ENCODE measurements at regions not wholly inside any gene's neighbourhood (a gene's known extent, or its start where the extent isn't known, plus 50 kb on each side); places are given as distances from the start of the nearest gene placed in this dataset.

- H3K4me2 ChIP-seq: no peak overlapping the region
- H3K4me1 ChIP-seq (ENCODE audit: control insufficient read depth in 1 of 2, insufficient read depth in 2 of 2, low read depth in 1 of 2, low read length in 1 of 2): no peaks in the 10 kb centered on the region; a peak in 1 of 4 replicates
- POLR2A ChIA-PET: no interaction called here
- H3K27me3 ChIP-seq (ENCODE audit: insufficient read depth): no peaks in the 10 kb centered on the region
- H3F3A ChIP-seq (replicated peaks; ENCODE audit: insufficient read depth): peaks cover 10% of the 10 kb centered on the region
- H3K4me3 ChIP-seq (ENCODE audit: low read depth in 2 of 2, low read length in 1 of 2): no peak overlapping the region
- no peaks in the 10 kb centered on the region for H3K9me2 ChIP-seq
- peak overlapping the region in 1 of 2 experiments; percentile 72; a peak in 2 of 4 replicates for H3K27ac ChIP-seq (ENCODE audit: low read depth in 2 of 2, low read length in 1 of 2)
- CTCF ChIA-PET: no interaction called here
- no peak overlapping the region for H2AFZ ChIP-seq (ENCODE audit: low read depth)
- no peaks in the 10 kb centered on the region for H4K20me1 ChIP-seq (ENCODE audit: insufficient read depth)
- H3K9ac ChIP-seq: no peak overlapping the region
- no peaks in the 10 kb centered on the region for H3K79me2 ChIP-seq (ENCODE audit: insufficient read depth)
- WGBS (ENCODE audit: low lambda C conversion rate): 78% methylated on average over 4 of the region's 4 CpGs
- H3K36me3 ChIP-seq (replicated peaks in 1 of 2; ENCODE audit: control insufficient read depth in 1 of 2, insufficient read depth in 2 of 2, low read length in 1 of 2): no peaks in the 10 kb centered on the region
- H3K9me3 ChIP-seq: no peaks in the 10 kb centered on the region
- no peak for DNase-seq
- TF ChIP-seq MEF2A (IDR thresholded peaks at IDR 0.05; ENCODE audit: borderline replicate concordance, low read depth): no peak
- no peak for TF ChIP-seq RXRA (IDR thresholded peaks at IDR 0.05; ENCODE audit: borderline replicate concordance, low read depth)
- no peak for TF ChIP-seq CTCF (IDR thresholded peaks at IDR 0.05)
- no peak for TF ChIP-seq TEAD4 (IDR thresholded peaks at IDR 0.05; ENCODE audit: borderline replicate concordance, insufficient read depth)
Measured at GRCh38 chr20:4632876-4633275, 53.4 kb upstream of the PRNP start.

DNA sequence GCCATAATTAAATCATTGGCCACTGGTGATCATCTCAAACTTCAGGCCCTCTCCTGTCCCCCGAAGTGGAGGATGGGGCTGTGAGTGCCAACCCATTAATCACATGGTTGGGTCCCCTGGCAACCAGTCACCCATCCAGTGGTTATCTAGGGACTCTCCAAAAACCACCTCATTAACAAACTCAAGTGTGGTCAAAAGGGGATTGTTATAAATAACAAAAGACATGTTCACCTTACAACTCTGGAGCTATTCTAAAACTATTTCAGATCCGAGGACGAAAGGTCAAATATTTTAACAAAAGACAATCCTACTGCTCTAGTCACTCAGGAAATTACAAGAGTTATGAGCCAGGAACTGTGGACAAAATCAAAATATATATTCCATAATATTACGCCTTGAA, 60.0 kb upstream of the PRNP start:
- WGBS (ENCODE audit: low lambda C conversion rate): 43% methylated on average over 4 of the region's 4 CpGs
- no peak overlapping the region for H2AFZ ChIP-seq (ENCODE audit: low read depth)
- no peaks in the 10 kb centered on the region for H3F3A ChIP-seq (replicated peaks; ENCODE audit: insufficient read depth)
- TF ChIP-seq EP300 (IDR thresholded peaks at IDR 0.05; ENCODE audit: borderline replicate concordance in 1 of 2, low read depth in 1 of 2, low read length in 1 of 2) (no peak), CTCF (IDR thresholded peaks at IDR 0.05) (no peak), JUND (IDR thresholded peaks at IDR 0.05) (no peak), EZH2phosphoT487 (IDR thresholded peaks at IDR 0.05; ENCODE audit: borderline replicate concordance, low read depth) (no peak), ELF1 (IDR thresholded peaks at IDR 0.05) (no peak)
- TF ChIP-seq, protein P1, sequence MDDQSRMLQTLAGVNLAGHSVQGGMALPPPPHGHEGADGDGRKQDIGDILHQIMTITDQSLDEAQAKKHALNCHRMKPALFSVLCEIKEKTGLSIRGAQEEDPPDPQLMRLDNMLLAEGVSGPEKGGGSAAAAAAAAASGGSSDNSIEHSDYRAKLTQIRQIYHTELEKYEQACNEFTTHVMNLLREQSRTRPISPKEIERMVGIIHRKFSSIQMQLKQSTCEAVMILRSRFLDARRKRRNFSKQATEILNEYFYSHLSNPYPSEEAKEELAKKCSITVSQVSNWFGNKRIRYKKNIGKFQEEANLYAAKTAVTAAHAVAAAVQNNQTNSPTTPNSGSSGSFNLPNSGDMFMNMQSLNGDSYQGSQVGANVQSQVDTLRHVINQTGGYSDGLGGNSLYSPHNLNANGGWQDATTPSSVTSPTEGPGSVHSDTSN (IDR thresholded peaks at IDR 0.05): no peak
- no peak overlapping the region for H3K9ac ChIP-seq
- POLR2A ChIA-PET: no interaction called here
- no peaks in the 10 kb centered on the region for H3K4me1 ChIP-seq (ENCODE audit: control insufficient read depth in 1 of 2, insufficient read depth in 2 of 2, low read depth in 1 of 2, low read length in 1 of 2)
- H3K79me2 ChIP-seq (ENCODE audit: insufficient read depth): no peaks in the 10 kb centered on the region
- CTCF ChIA-PET: interaction anchor here (1.0 kb wide), 1 partner anchor 19 kb away, joined by 3 read pairs; no protein-coding TSS in a partner anchor
- no peak for DNase-seq
- H3K27me3 ChIP-seq (ENCODE audit: insufficient read depth): no peaks in the 10 kb centered on the region
- H3K36me3 ChIP-seq (replicated peaks in 1 of 2; ENCODE audit: control insufficient read depth in 1 of 2, insufficient read depth in 2 of 2, low read length in 1 of 2): no peaks in the 10 kb centered on the region
- H3K9me2 ChIP-seq: no peaks in the 10 kb centered on the region
- no peaks in the 10 kb centered on the region for H4K20me1 ChIP-seq (ENCODE audit: insufficient read depth)
- H3K4me3 ChIP-seq (ENCODE audit: low read depth in 2 of 2, low read length in 1 of 2): no peak overlapping the region
- no peak overlapping the region for H3K27ac ChIP-seq (ENCODE audit: low read depth in 2 of 2, low read length in 1 of 2)
- no peak overlapping the region for H3K4me2 ChIP-seq
- no peaks in the 10 kb centered on the region for H3K9me3 ChIP-seq

Data from SK-N-SH (cell line).